ENCODE measurements at regions not wholly inside any gene's neighbourhood (a gene's known extent, or its start where the extent isn't known, plus 50 kb on each side); places are given as distances from the start of the nearest gene placed in this dataset.

- TF ChIP-seq EZH2 (IDR thresholded peaks at IDR 0.05; ENCODE audit: borderline replicate concordance, low read length) (no peak), CTCF (IDR thresholded peaks at IDR 0.05; ENCODE audit: low read length) (no peak)
Observed at GRCh38 chr12:73321776-73322175, 1049.6 kb downstream of the TRHDE start.

Data from OCI-LY1 (cell line).